HG03565 (cell line): ENCODE measurements at regions not wholly inside any gene's neighbourhood (a gene's known extent, or its start where the extent isn't known, plus 50 kb on each side); places are given as distances from the start of the nearest gene placed in this dataset.
"Not testable (repeated sequence)": the region's sequence is repeated elsewhere in the genome, so short reads cannot be mapped to it uniquely, and the experiment has no call there.

Experiments
- ATAC-seq: cut with Tn5 transposase; IDR thresholded peaks from one replicate; pipeline ENCODE4 v1.9.1; 2021; ENCODE audit warnings: mild to moderate bottlenecking, moderate library complexity; ENCODE audit not compliant: unreplicated experiment

GRCh38 chr15:53038655-53038941, 248.5 kb upstream of the ONECUT1 start:
- no peak for ATAC-seq

- no peak for ATAC-seq
These were observed 247.9 kb upstream of the ONECUT1 start for GRCh38 chr15:53037904-53038654.

GRCh38 chr15:53036641-53037040, 246.5 kb upstream of the ONECUT1 start:
- no peak for ATAC-seq

GRCh38 chr15:53034767-53035245, 244.7 kb upstream of the ONECUT1 start:
- no peak for ATAC-seq

- no peak for ATAC-seq
These were observed 243.6 kb upstream of the ONECUT1 start for GRCh38 chr15:53033709-53034108.

GRCh38 chr15:53031469-53031868, 241.3 kb upstream of the ONECUT1 start:
- ATAC-seq: no peak

- no peak for ATAC-seq
These were observed 232.7 kb upstream of the ONECUT1 start for GRCh38 chr15:53022788-53023187.

GRCh38 chr15:53013329-53013728, 223.2 kb upstream of the ONECUT1 start:
- no peak for ATAC-seq

GRCh38 chr15:53011779-53012178, 221.6 kb upstream of the ONECUT1 start:
- ATAC-seq: not testable (repeated sequence)

- no peak for ATAC-seq
These were observed 219.0 kb upstream of the ONECUT1 start for GRCh38 chr15:53009093-53009492.

- no peak for ATAC-seq
These were observed 210.3 kb upstream of the ONECUT1 start for GRCh38 chr15:53000409-53000808.

- ATAC-seq: no peak
These were observed 207.0 kb upstream of the ONECUT1 start for GRCh38 chr15:52997123-52997522.

- no peak for ATAC-seq
These were observed 204.2 kb upstream of the ONECUT1 start for GRCh38 chr15:52994290-52994689.

GRCh38 chr15:52984507-52984906, 194.4 kb upstream of the ONECUT1 start:
- no peak for ATAC-seq

GRCh38 chr15:52980446-52980845, 190.3 kb upstream of the ONECUT1 start:
- no peak for ATAC-seq

- ATAC-seq: no peak
These were observed 186.5 kb upstream of the ONECUT1 start for GRCh38 chr15:52976516-52977075.

GRCh38 chr15:52975941-52976449, 185.9 kb upstream of the ONECUT1 start:
- no peak for ATAC-seq

GRCh38 chr15:52963865-52964264, 173.7 kb upstream of the ONECUT1 start:
- ATAC-seq: no peak

- ATAC-seq: no peak
These were observed 170.1 kb upstream of the ONECUT1 start for GRCh38 chr15:52960283-52960682.

- ATAC-seq: no peak
These were observed 153.6 kb upstream of the ONECUT1 start for GRCh38 chr15:52943746-52944145.

- no peak for ATAC-seq
These were observed 146.4 kb upstream of the ONECUT1 start for GRCh38 chr15:52936489-52936888.

- no peak for ATAC-seq
These were observed 135.0 kb upstream of the ONECUT1 start for GRCh38 chr15:52925130-52925529.

- ATAC-seq: no peak
These were observed 134.5 kb upstream of the ONECUT1 start for GRCh38 chr15:52924630-52925029.
